NCI-H1417 (cell line): ENCODE measurements at regions not wholly inside any gene's neighbourhood (a gene's known extent, or its start where the extent isn't known, plus 50 kb on each side); places are given as distances from the start of the nearest gene placed in this dataset.
"Not testable (repeated sequence)": the region's sequence is repeated elsewhere in the genome, so short reads cannot be mapped to it uniquely, and the experiment has no call there.

Experiments used
- DNase-seq, 3 experiments: peaks; one replicate each; lab custom pipeline; 2025; lab: John Stamatoyannopoulos, UW

- no peak for DNase-seq
These were observed 163.8 kb upstream of the SLC28A3 start for GRCh38 chr9:84504360-84504759.

- DNase-seq = no peak
These were observed 157.9 kb upstream of the NTRK2 start for GRCh38 chr9:84511651-84512050.

GRCh38 chr9:84512493-84512892 is 157.0 kb upstream of the NTRK2 start:
- DNase-seq = peak in 1 of 3 experiments; percentile 21

- DNase-seq = no peak
These were observed 156.1 kb upstream of the NTRK2 start for GRCh38 chr9:84513473-84513872.

- DNase-seq = peak in 1 of 3 experiments; percentile 17
These were observed 155.6 kb upstream of the NTRK2 start for GRCh38 chr9:84513979-84514378.

- no peak for DNase-seq
These were observed 155.1 kb upstream of the NTRK2 start for GRCh38 chr9:84514421-84514820.

GRCh38 chr9:84517026-84517425 is 152.5 kb upstream of the NTRK2 start:
- DNase-seq = no peak

DNA sequence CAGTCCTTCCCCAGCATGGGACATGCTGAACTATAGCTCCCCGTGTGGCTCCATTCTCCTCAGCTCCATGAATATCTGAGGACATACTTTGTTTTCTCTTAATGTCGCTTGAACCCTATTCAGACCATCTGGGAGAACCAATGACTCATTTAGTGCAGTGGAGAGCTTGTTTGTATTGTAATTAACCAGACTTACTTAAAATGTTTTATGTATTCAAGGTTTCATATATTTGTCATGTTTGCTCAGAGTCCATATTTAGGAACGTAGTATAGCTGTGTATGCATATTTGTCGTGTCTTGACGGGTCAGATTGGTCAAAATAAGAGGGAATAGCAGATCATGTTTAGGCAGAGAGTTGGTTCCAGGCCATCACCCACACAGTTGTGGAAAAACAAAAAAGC is 150.1 kb upstream of the NTRK2 start:
- DNase-seq = peak in 1 of 3 experiments; percentile 45

DNA sequence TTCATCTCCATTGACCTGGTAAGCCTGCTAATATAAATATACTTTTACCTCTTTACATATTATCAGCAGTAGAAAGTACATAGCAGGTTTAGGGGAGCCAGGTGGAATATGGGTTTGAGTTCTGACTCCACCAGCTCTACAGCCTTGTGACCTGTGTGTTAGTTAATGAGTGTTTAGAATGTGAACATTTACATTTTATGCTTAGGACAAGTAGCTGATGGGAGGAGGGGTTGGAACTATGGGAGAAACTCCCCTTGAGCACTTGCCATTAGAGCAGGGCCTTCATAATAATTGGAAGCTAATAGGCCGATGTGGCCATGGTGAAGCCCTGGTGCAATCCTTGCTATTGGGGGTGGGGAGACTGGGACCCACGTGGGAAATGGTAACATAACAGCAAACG is 148.3 kb upstream of the NTRK2 start:
- DNase-seq = no peak

DNA sequence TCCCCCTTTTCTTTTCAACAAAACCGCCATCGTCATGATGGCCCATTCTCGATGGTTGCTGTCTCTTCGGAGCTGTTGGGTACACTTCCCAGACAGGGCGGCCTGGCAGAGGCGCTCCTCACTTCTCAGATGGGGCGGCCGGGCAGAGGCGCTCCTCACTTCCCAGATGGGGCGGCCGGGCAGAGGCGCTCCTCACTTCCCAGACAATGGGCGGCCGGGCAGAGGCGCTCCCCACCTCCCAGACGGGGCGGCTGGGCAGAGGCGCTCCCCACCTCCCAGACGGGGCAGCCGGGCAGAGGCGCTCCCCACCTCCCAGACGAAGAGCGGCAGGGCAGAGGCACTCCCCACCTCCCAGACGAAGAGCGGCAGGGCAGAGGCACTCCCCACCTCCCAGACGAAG is 143.3 kb upstream of the NTRK2 start:
- DNase-seq = not testable (repeated sequence)

GRCh38 chr9:84527060-84527720 is 142.3 kb upstream of the NTRK2 start:
- DNase-seq = not testable (repeated sequence)

GRCh38 chr9:84535973-84536372 is 133.6 kb upstream of the NTRK2 start:
- not testable (repeated sequence) for DNase-seq

DNA sequence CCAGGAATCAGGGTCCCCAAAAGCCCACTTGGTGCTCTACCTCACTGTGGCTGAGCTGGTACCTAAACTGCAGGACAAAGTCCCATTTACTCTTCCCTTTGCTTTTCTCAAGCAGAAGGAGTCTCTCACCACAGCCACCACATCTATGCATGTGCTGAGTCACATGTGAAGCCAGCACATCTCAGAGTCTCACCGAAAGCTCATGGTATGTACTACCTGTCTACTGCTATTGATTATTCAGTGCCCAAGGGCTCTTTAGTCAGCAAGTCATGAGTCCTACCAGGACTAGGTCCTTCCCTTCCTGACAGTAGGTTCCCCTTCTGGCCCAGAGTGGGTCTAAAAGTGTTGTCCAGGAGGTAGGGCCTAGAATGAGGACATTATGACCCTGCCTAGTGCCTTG is 130.7 kb upstream of the NTRK2 start:
- no peak for DNase-seq

DNA sequence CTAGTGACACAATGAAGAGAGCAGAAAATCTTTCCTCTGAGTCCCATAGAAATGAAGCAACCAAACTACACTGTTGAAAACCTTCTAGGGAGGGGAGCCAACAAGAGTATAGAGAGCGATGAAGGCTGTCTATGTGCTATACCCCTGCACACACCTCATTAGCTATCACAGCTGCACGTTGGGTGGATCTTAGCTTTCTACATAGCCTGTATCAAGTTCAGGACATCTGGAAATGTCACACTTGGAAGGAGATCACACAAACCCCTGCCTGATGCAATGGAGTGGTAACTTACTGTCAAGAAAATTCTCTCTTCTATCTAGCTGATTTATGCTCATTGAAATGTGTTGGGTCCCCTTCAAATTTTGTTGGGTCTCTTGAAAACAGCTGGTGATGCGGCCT is 127.0 kb upstream of the NTRK2 start:
- no peak for DNase-seq

- DNase-seq = peak in 1 of 3 experiments; percentile 16
These were observed 115.4 kb upstream of the NTRK2 start for GRCh38 chr9:84554069-84554664.

DNA sequence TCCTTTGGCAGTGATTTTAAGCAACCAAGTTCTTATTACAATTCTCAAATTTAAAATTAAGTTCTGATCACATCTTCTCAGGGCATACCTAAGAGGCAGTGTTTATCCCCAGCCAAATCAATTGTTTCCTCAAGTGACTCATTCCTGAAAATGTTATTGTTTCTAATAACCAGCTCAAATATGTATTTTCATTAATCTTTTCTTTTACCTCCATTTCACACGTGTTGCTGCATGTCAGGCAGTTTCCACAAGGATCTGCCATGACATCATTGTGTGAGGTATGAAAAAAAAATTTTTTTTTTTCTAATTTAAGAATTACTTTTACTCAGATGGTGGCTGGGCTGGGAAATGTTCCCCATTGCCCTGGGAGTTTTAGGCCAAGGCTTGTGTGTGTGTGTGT is 113.0 kb upstream of the NTRK2 start:
- no peak for DNase-seq

DNA sequence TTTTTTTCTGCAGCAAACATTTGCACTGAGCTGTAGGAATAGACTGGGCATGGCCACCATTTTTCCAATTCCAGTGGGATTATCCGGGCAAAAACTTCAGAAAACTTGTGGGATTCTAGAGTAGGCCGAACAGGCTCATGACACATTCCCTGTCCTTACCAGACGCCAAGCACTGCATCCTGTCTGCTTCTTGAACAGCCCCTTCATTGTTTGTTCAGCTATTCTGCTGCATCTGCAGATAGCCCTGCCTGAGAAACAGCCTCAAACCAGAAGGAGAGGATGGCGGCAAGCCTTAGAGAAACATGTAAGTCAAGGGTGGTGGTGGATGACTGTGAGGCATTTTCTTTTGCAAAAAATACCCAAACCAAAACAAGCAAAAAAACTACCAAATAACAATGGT is 111.8 kb upstream of the NTRK2 start:
- DNase-seq = no peak

GRCh38 chr9:84563691-84564090 is 105.8 kb upstream of the NTRK2 start:
- DNase-seq = no peak

DNA sequence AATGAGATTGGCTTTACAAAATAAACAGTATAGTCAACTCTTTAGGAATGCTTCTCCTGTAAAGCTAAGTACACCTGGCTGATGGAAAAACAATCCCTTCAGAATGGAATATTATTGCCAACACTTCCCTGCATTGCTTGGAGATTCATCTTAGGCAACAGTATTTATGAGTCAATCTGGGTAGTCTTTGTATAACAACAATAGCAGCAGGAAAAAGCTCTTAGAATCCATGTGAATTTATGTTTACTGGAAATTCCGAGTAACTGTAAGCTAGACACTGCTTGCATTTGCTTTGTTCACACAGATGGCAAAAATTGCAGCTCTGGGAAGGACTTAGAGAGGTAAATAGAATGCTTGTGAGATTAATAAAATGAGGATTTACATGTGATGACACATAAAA is 101.7 kb upstream of the NTRK2 start:
- DNase-seq = no peak

DNA sequence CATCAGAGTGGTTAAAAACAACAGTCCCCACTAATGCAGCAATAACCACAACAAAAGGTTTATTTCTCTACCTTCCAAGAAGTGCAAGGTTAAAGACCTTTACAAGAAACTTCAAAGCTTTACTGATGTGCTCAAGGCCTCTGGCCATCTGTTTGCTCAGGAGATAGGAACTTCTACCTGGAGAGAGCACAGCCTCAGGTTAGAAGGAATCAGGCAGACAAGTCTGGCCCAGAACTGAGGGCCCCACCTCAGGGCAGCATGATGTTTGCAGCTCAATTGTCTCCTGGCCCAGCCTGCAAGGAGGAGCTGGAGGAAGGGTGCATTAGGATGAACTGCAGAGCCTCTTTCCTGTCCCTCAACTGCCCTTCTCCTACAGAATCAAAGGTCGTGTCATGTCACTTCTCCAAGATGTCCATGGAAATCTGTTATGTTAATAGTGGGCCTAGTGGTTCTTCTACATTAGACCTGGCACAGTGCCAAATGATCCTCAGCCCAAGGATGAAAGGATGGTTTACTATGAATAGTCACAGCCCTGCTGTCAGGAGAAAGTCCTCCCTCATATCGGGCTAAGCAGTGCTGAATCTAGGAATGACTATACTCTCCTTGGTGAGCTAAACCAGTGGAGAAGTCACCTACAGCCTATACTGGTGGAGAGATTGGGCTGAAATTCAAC is 98.9 kb upstream of the NTRK2 start:
- DNase-seq = no peak

DNA sequence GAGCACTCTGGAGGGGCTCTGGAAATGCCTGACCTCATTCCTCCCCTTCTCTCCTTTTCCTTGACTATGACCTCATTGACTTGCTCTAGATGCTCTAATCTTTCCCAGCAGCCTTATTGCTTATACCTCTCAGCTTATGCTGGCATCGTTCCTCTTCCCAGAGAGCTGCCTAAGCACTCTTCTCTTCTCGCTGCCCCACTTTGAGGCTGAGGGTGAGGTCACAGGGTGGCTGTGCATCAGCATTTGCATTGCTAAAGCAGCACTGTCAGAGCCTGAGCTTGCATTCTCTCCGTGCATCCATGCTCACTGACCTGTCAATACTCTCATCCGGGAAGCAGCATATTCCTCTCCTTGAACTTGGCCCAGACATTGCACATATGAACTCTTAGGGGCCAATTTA is 96.4 kb upstream of the NTRK2 start:
- no peak for DNase-seq

- DNase-seq = no peak
These were observed 93.8 kb upstream of the NTRK2 start for GRCh38 chr9:84575705-84576104.

DNA sequence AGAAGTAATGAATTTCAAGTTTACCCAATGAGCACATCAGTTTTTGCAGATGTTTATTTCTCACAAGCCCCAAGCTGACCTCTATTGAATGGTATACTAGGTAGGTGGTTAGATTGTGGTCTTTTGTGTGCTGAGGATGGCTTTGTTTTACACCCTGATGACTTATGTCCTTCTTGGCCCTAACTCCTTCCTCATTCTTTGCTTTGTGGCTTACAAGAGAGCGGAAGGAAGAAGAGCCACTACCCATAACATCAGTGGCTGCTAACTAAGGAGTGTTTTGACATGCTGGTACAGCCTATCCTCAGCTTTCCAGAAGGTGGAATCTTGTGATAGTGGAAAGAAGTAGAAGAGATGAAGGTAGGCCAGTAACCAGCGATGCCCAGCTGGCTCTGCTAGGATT is 85.7 kb upstream of the NTRK2 start:
- no peak for DNase-seq
